KMS-11 (cell line): ENCODE measurements at regions not wholly inside any gene's neighbourhood (a gene's known extent, or its start where the extent isn't known, plus 50 kb on each side); places are given as distances from the start of the nearest gene placed in this dataset.

Experiments
- H2AFZ ChIP-seq: fragments of 200-600 bp; sonication (generic); 2 replicates; pipeline ENCODE4 v1.6.1; 2016; ENCODE audit warnings: antibody characterized with exemption, mixed run types, low read depth
- H3K27ac ChIP-seq: fragments of 200-600 bp; sonication (generic); 2 replicates; pipeline ENCODE4 v1.6.1; 2016; ENCODE audit warnings: mild to moderate bottlenecking, mixed run types
- H3K27me3 ChIP-seq: fragments of 200-600 bp; sonication (generic); 2 replicates; pipeline ENCODE4 v1.6.1; 2017; ENCODE audit warnings: mild to moderate bottlenecking, low read depth, mixed run types, moderate library complexity; ENCODE audit not compliant: insufficient read depth
- H3K36me3 ChIP-seq: fragments of 200-600 bp; sonication (generic); 2 replicates; pipeline ENCODE4 v1.6.1; 2017; ENCODE audit warnings: mild to moderate bottlenecking, mixed run types; ENCODE audit not compliant: insufficient read depth
- H3K4me1 ChIP-seq: fragments of 200-600 bp; sonication (generic); 2 replicates; pipeline ENCODE4 v1.6.1; 2016; ENCODE audit warnings: mild to moderate bottlenecking, low read depth, mixed run types; ENCODE audit not compliant: poor library complexity, severe bottlenecking
- H3K4me2 ChIP-seq: fragments of 200-600 bp; sonication (generic); 2 replicates; pipeline ENCODE4 v1.7.0; 2016; ENCODE audit warnings: mild to moderate bottlenecking, mixed run types
- H3K4me3 ChIP-seq: fragments of 200-600 bp; sonication (generic); IDR thresholded peaks from 2 replicates; pipeline ENCODE4 v1.6.1; 2017; ENCODE audit warnings: low read depth, low read length, mixed read lengths; ENCODE audit not compliant: insufficient read depth
- H3K79me2 ChIP-seq: fragments of 200-600 bp; sonication (generic); 2 replicates; pipeline ENCODE4 v1.6.1; 2016; ENCODE audit warnings: low read depth, mixed run types; ENCODE audit not compliant: insufficient read depth
- H3K9ac ChIP-seq: fragments of 200-600 bp; sonication (generic); 2 replicates; pipeline ENCODE4 v1.6.1; 2016; ENCODE audit warnings: mild to moderate bottlenecking, mixed run types
- H4K20me1 ChIP-seq: fragments of 200-600 bp; sonication (generic); 2 replicates; pipeline ENCODE4 v1.6.1; 2016; ENCODE audit warnings: mild to moderate bottlenecking, mixed run types; ENCODE audit not compliant: insufficient read depth
- CTCF ChIP-seq: fragments of 200-600 bp; sonication (generic); conservative IDR thresholded peaks from 2 replicates; pipeline ENCODE4 v1.6.1; 2017; ENCODE audit warnings: low read depth, mild to moderate bottlenecking, antibody characterized with exemption, low read length, moderate library complexity, mixed read lengths

- H3K4me3 ChIP-seq = no peak overlapping the region
- H3K4me1 ChIP-seq = no peaks in the 10 kb centered on the region
- no peak overlapping the region for H3K4me2 ChIP-seq
- no peaks in the 10 kb centered on the region for H4K20me1 ChIP-seq
- H2AFZ ChIP-seq = no peak overlapping the region
- TF ChIP-seq CTCF = no peak
- H3K27me3 ChIP-seq = no peaks in the 10 kb centered on the region; the same call in 1 of the 2 replicates
- H3K9ac ChIP-seq = no peak overlapping the region
- H3K36me3 ChIP-seq = no peaks in the 10 kb centered on the region
- no peak overlapping the region for H3K27ac ChIP-seq
- no peaks in the 10 kb centered on the region for H3K79me2 ChIP-seq
These were observed 267.5 kb downstream of the IRF8 start for GRCh38 chr16:86166414-86166813.

GRCh38 chr16:86167061-86167460 lies 268.1 kb downstream of the IRF8 start:
- Histone ChIP-seq H3K4me1 (no peaks in the 10 kb centered on the region), H2AFZ (no peak overlapping the region), H4K20me1 (no peaks in the 10 kb centered on the region), H3K9ac (no peak overlapping the region), H3K36me3 (no peaks in the 10 kb centered on the region), H3K4me3 (no peak overlapping the region), H3K4me2 (no peak overlapping the region), H3K79me2 (no peaks in the 10 kb centered on the region), H3K27me3 (no peaks in the 10 kb centered on the region; the same call in 1 of the 2 replicates), H3K27ac (no peak overlapping the region)
- no peak for TF ChIP-seq CTCF

GRCh38 chr16:86170720-86171119 lies 271.8 kb downstream of the IRF8 start:
- no peaks in the 10 kb centered on the region for H3K4me1 ChIP-seq
- H3K4me3 ChIP-seq = no peak overlapping the region
- H3K27me3 ChIP-seq = peaks cover 2% of the 10 kb centered on the region; the same call in 1 of the 2 replicates
- no peak overlapping the region for H3K27ac ChIP-seq
- H3K36me3 ChIP-seq = no peaks in the 10 kb centered on the region
- H3K79me2 ChIP-seq = no peaks in the 10 kb centered on the region
- no peak overlapping the region for H3K4me2 ChIP-seq
- H3K9ac ChIP-seq = no peak overlapping the region
- no peak overlapping the region for H2AFZ ChIP-seq
- no peak for TF ChIP-seq CTCF
- H4K20me1 ChIP-seq = no peaks in the 10 kb centered on the region

GRCh38 chr16:86171329-86171728 lies 272.4 kb downstream of the IRF8 start:
- no peak overlapping the region for H2AFZ ChIP-seq
- H3K27ac ChIP-seq = no peak overlapping the region
- no peak for TF ChIP-seq CTCF
- no peaks in the 10 kb centered on the region for H3K79me2 ChIP-seq
- no peaks in the 10 kb centered on the region for H3K36me3 ChIP-seq
- no peak overlapping the region for H3K9ac ChIP-seq
- no peak overlapping the region for H3K4me3 ChIP-seq
- no peaks in the 10 kb centered on the region for H4K20me1 ChIP-seq
- peaks cover 2% of the 10 kb centered on the region; the same call in 1 of the 2 replicates for H3K27me3 ChIP-seq
- H3K4me1 ChIP-seq = no peaks in the 10 kb centered on the region
- H3K4me2 ChIP-seq = no peak overlapping the region
